MV-4-11 (cell line): ENCODE measurements at regions not wholly inside any gene's neighbourhood (a gene's known extent, or its start where the extent isn't known, plus 50 kb on each side); places are given as distances from the start of the nearest gene placed in this dataset.
A peak's percentile ranks its signal among the peaks of the same experiment; 100 is the strongest.
"Not testable (repeated sequence)": the region's sequence is repeated elsewhere in the genome, so short reads cannot be mapped to it uniquely, and the experiment has no call there.

Source experiments
- DNase-seq: peaks from one replicate; lab custom pipeline; 2025; lab: John Stamatoyannopoulos, UW

DNA sequence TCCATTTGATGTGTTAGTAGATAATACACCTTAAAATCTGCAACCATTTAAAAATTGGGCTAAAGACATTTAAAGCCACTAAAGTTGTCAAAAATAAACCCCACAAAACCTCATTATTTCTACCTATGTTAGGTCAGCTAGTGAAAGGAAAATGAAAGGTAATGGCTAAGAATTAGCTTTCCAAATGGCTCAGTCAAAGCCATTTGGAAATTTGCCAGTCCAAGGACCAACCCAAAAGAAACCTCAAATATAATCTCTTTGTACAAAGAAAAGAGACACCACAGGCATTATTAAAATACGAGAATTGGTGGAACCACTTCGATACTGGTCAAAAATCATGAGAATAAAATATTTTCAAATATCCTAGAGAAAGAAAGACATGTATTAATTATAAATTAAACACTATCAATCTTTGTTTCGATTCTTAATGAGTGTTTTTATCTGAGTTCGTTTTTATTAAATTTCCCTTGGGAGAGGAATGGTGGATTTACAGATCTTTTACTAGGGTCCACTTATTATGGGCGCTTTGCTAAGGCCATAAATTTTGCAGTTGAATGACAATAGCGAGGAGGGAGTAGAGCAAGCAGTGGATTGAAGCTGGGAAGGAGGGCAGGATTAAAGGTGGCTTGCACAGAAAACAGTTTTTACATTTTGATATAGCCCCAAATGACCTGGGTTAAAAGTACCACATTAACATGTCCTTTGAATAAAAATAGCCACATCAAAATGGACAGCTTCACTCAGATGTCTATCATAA lies 116.8 kb upstream of the SHB start:
- no peak for DNase-seq

DNA sequence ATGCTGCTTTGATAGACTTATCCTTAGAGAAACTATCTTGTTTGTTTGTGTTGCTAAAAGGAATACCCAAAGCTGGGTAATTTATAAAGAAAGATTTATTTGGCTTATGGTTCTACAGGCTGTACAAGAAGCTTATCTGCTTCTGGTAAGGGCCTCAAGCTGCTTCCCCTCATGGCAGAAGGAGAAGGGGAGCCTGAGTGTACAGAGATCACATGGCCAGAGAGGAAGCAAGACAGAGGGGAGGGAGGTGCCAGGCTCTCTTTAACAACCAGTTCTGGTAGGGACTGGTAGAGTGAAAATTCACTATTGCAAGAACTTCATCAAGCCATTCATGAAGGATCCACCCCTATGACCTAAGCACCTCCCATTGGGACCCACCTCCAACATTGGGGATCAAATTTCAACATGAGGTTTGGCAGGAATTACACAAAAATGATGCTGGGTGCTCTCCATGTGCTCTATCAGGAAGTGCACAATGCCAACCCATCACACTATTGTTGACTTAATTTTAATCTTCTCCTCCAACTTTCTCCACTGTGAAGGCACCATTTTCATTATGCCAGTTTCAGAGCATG lies 115.1 kb upstream of the SHB start:
- peak; percentile 73 for DNase-seq

DNA sequence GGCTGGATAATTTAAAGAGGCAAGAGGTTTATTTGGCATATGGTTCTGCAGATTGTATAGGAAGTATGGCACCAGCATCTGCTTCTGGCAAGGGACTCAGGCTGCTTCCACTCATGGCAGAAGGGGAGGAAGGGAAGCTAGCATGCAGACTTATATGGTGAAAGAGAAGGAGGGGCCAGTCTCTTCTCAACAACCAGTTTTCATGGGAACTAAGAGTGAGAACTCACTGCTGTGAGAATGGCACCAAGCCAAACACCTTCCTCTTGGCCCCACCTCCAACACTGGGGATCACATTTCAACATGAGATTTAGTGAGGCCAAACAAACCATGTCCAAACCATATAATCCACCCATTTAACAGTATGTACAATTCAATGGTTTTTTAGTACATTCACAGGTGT lies 113.3 kb upstream of the SHB start:
- DNase-seq = peak; percentile 29

DNA sequence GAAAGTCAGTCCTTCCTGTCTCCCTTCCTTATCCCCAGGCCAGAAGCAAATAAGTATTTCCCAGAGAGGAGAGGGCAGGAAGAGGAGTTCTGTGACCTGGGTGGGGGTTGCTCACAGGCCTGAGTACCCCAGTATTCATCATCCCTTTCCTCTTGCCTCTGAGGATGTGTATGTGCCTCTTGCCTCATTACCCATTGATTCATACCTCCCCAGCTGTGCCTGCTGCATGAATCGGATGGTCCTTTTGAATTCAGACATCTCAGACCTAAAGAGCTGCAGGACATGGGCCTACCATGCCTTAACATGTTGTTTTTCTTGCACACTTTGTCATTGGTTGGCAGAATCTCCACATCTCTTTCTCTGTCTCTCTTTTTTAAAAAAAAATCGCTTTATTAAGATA lies 112.8 kb upstream of the SHB start:
- DNase-seq = no peak

DNA sequence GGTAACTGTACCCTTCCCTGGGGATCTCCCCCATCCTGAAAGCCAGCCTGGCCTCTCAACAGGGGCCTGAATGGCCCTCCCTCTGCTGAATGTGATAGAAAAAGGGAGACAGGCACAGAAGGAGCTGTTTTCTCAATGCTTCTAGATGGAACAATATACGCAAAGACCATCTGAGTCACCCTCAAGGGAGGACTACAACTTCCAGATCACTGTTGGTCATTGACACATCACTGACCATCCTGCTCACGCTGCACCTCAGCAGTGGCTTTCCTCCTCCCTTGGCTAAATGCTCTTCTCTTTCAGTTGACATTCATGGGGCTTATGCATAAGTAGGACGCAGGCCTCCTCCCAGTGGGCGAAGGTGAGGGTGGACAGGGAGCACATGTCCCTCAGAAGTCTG lies 112.2 kb upstream of the SHB start:
- no peak for DNase-seq

DNA sequence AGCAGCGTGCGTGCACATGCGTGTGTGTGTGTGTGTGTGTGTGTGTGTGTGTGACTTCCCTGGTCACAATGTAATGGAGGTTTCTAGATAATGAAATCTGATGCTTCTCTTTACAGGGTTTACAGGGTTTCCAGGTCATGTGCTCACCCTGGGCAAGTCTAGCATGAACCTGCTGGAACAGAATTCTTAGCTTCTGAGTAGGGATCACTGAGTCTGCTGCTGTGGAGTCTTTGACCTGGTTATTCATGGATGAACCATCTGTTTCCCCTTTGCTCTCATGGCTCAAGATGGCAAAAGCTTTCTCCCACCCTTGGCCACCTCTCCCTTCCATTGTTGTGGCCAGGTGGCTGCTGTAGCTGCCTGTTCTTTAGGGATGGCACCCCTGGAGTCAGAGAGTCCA lies 111.6 kb upstream of the SHB start:
- DNase-seq = no peak

DNA sequence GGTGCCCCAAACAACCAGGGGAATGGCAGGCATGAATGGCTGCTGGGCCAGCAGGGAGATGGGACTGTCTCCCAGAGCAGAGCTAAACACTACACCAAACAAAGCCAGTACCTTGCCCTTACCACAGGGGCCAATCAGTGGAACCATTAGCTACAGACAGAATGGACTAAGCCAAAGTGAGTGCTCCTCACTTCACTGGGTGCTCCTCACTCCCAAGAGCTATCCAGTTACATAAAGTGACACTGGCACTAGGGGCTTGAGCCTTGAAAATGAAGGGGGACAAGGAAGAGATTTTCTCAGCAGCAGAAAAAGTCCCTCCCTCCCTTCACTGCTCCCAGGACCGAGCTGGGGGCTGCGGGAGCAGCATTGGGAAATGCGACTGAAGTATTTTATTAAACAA lies 110.9 kb upstream of the SHB start:
- no peak for DNase-seq

DNA sequence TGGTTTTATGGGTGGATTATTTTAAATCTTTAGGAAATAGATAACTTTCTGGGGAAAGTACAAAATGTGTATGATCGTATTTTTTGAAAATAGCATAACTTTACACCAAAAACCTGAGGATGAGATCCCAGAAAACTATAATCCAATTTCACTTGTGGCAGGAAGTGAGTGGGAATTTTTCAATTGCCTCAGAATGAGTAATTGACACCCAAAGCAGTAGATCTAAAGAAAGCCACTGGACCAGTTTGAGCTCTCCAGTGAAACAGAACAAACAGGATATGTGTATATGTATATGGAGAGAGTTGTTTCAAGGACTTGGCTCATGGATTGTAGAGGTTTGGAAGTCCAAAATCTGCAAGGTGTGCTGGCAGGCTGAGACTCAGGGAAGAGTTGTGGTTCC lies 109.2 kb upstream of the SHB start:
- DNase-seq = peak; percentile 24

DNA sequence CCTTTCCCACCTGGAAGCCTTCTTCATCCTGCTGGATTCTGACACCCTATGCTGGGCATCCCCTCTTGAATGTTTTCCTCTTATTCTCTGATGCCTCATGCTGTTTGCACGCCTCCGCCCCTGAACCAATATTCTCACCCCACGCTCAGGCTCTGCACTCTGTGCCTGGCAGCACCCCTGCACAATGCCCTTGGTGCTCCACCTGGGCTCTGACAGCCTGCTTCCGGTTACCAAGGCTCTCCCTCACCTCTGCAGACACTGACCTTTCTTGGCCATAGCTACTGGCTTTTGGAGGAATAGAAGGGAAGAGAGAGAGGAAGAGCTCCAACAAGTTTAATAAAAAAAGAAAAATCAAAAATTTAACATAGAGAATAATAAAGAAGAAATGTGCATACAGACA lies 108.7 kb upstream of the SHB start:
- DNase-seq = no peak

DNA sequence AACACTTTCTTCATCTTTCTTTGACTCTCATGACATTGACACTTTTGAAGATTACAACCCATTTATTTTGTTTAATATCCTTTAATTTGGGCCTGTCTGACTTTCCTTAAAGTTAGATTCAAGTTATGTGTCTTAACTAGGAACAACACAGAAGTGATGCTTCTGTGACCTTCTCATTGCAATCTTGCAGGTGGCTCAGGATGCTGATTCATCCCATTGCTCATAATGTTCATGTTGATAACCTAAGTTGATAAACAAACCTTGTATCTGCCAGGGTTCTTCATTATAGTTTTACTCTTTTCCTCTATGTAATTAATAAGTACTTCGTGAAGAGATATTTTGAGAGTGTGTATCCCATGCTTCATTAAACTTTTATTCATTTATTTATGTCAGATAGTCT lies 107.2 kb upstream of the SHB start:
- no peak for DNase-seq

DNA sequence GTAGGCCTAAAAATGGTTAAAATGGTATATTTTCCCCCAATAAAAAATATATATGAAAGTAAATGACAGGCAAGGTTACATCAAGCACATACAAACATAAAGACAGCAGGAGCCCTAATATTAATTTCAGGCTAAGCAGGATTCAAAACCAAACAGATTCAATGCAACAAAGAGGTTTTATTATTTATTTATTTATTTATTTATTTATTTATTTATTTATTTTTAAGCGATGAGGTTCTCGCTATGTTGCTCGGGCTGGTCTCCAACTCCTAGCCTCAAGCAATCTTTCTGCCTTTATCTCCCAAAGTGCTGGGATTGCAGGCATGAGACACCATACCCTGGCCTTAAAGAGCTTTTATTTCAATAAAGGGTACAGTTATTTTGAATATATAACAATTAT lies 106.4 kb upstream of the SHB start:
- no peak for DNase-seq

DNA sequence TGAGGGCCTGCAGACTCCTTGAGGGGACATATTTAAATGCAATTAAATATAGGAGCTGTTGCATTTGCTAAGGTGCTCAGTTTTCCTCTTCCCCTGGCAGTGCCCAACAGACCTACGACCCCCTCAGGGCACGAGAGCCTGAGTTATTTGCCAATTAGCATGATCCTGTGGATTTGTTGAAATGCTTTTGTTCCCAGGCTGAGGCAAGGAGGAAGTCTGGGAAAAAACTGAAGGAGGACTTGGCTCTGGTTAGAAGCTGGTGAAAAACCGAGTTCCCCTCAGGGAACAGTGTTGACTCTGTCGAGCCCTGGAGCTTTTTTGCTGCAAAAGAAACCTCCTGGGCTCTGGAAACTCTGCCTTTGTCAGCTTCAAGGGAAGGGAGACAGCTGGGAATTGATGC lies 103.6 kb upstream of the SHB start:
- DNase-seq = no peak

DNA sequence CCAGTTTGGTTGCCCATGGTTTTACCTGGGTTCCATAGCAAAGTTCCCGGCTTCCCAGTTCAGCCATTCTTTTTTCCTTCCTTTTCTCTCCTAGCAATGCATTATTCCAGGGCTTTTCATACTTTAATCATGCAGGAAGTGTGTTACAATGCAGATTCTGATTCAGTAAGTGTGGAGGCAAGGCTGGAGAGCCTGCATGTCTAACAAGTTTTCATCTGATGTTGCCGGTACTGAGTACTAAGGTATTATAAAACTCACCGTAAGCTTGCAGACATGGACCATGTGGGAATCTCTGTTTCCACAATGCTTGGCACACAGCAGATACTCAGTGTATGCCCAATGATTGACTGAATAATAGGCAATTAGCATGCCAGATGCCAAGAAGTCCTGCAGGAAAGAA lies 102.9 kb upstream of the SHB start:
- no peak for DNase-seq

DNA sequence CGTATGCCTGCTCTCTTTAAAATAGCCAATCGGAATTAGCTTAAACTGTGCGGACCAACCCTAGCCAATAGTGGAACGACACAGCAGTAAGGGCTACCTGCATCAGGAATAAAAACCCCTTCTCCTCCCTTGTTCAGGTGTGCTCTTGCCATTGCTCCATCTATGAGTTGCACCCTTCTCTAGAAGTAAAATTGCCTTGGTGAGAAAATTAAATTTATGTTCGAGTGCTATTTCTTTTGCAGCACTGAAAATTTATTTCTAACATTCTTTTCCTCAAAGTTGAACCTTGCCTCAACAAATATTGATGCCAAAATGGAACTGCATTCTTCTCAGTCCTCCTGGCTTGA lies 102.5 kb upstream of the SHB start:
- no peak for DNase-seq

DNA sequence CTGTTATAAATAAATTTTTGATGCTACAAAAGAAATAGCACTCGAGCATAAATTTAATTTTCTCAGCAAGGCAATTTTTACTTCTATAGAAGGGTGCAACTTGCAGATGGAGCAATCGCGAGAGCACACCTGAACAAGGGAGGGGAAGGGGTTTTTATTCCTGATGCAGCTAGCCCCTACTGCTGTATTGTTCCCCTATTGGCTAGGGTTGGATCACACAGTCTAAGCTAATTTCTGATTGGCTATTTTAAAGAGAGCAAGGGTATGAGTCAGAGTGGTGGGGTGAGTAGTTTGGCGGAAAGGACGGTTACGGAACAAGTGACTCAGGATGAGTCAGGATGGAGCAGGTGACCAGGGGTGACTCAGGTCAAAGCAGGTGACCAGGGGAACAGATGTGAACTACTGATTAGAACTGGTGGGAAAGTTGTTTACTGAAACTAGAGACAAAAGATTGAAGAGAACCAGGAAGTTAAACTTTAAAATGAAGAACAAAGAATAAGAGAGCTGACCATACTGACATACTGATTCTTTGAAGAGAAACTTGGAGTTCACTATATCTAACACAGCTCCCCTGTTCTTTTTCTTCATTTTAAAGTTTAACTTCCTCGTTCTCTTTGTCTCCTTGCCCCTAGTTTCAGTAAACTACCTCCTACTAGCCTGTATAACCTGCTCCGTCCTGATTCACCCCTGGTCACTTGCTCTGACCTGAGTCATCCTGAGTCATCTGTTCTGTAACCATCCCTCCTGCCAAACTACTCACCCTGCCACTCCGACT lies 101.9 kb upstream of the SHB start:
- peak; percentile 66 for DNase-seq

DNA sequence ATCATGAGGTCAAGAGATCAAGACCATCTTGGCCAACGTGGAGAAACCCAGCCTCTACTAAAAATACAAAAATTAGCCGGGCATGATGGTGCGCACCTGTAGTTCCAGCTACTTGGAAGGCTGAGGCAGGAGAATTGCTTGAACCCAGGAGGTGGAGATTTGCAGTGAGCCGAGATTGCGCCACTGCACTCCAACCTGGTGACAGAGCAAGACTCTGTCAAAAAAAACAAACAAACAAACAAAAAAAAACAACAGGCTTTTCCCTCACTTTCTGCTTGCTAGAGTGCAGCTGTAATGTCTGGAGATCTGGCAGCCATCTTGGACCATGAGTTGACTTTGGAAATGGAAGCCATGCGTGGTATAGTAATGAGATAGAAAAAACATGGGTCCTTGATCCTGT lies 101.1 kb upstream of the SHB start:
- not testable (repeated sequence) for DNase-seq

DNA sequence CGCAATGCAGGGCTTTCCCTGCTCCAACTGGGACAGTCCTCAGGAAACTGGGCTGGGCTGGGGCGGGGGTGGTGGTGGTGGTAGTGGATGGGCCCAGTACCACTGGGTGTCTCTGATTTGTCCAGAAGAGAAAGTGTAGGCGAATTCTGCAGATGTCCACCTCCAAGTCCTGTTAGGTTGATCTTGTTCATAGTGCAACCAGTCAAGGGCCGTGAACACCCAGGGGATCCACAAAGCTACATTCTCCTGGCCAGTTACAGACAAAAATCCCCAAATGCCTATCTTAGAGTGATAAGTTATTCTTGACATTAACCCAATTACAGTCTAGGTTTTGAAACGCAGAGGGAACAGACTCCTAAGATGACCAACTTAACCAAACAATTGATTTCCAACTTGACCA lies 97.5 kb upstream of the SHB start:
- no peak for DNase-seq

DNA sequence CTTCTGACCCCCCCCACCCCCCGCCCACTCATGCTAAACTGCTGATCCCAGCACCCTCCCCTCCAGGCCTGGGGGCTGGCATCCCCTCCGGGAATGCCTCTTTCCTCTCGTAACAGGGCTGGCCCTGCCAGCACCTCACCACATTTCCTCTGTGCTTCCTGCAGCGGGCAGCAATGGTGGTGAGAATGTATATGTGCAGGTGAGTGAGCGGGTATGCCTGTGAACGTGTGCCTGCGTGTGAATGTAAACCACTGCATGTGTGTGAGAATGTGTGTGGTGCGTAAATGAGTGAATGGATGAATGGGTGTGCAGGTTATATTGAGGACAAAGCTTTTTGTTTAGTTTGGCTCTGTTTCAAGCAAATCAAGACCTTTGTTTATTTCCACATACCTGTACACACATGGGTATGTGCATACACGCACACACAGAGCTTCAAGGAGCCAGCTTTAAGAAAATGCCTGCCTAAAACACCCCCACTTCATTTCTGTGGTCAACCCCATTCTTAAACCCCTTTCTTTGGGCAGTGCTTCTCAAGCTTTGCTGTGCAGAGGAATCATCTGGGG lies 95.7 kb upstream of the SHB start:
- no peak for DNase-seq

DNA sequence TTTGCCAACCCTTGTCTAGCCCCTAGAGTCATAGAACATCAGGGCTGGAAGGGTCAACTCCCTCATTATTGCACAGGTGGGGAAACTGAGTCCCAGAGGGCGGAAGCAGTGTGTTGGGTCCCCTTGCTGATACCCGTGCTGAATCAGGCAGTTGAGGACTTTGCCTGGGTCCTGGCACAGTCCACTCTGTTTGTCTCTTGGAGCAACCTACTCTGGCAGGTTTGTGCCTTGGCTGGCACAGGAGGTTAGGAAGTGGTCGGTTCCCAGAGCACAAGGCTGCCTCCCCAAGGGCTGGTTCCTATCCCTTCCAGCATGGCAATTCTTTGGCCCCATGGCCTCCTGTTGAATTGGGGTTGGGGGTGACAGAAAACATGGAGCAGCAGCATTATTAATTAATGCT lies 94.5 kb upstream of the SHB start:
- DNase-seq = no peak

DNA sequence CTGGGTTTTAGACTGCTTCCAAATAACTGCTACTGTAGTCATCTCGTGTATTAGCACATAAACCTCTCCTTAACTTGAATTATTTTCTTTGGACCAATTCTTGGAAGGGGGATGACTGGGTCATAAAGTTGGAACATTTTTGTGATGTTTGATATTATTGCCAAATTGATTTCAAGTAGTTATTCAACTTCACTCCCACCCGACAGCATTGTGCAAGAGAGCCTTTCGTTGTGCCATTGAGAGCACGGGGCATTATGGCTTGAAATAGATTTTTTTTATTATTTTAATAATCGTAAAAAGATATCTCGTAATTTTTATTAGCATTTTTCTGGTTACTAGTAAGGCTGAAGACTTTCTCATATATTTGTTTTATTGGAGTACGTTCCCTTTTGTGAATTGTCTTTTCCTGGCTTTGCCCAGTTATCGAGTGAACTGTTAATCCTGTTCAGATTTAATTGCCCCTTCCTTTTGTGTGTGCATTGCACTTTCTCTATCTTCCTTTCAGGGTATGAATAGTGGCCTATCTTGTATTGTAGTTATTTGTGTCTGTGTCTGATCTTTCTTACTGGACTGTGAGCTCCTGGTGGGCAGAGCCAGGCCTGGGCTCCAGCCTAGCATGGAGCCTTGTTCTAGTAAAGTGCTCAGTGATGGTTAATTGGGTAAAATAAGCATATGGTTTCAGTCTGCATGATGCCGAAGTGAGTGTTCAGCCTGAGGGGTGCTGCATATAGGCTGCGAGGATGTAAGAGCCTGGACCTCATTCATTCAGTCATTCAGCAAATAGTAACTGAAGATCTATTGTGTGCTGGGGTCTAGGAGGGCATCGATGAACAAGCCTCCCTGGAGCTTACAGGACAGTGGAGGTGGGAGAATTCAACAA lies 93.5 kb upstream of the SHB start:
- DNase-seq = no peak

DNA sequence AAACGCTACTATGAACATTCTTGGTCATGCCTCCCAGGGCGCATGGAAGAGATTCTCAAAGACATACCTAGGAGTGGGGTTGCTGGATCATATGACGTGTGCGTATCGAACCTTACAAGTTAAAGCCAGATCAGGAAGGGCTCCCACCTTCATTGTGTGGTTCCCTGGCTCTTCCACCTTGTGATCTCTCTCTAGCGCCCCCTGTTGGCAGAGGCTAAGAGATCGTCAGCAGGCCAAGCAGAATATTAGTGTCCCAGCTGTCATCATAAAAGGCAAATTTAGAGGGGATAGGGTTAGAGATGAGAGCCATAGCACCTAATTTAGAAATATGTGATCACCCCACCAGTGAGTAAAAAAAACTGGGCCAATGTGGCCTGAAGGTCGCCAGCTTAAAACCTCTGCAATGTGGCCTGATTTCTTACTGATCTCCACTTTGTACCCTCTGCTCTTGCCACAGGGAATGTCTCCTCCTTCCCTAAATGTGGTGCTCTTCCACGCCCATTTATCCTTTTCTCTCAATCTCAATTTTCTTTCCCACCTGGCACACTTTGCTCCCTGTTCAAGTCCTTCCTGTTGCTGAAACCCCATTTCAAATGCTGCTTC lies 91.7 kb upstream of the SHB start:
- DNase-seq = peak; percentile 29

DNA sequence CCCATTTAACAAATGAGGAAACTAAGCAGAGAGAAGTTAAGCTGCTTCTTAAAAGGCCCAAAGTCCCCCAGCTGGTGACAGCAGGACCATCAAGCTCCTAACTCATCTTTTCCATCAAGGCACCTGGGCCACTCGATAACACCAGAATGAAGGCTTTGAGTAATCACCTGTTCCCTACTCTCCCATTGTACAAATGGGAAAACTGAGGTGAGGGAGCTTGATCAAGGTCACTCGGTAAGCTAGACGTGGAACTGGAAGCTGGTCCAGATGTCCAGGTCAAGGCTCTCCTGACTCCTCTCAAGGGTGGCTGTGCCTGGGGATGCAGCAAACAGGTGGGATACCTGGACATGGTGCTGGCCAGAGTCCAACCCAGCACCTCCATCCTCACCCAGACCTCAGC lies 90.6 kb upstream of the SHB start:
- no peak for DNase-seq
